IMR-90 (cell line): ENCODE measurements at regions not wholly inside any gene's neighbourhood (a gene's known extent, or its start where the extent isn't known, plus 50 kb on each side); places are given as distances from the start of the nearest gene placed in this dataset.

Experiments used
- ATAC-seq: fragments of 200-7000 bp; cut with Tn5 transposase; 2 replicates; pipeline ENCODE4 v1.9.1; 2020; ENCODE audit warnings: low read depth, mild to moderate bottlenecking, moderate library complexity
- BruUV-seq: library from RNA; stranded (reverse); fragments of 400-500 nt; replicated peaks from 2 replicates; lab custom pipeline; 2021; lab: Mats Ljungman, UMichigan
- CTCF ChIA-PET: fragments of 300-600 bp; formaldehyde crosslinking; extraction: SDS; loops from one replicate; lab custom pipeline; 2021; ENCODE audit warnings: antibody characterized with exemption; lab: Yijun Ruan, JAX
- POLR2A ChIA-PET: fragments of 300-600 bp; sonication (Branson Sonifier 250); formaldehyde crosslinking; loops from one replicate; lab custom pipeline; 2022; ENCODE audit warnings: antibody characterized with exemption; ENCODE audit not compliant: unreplicated experiment; lab: Charles Lee
- DNase-seq: peaks from one replicate; pipeline ENCODE4 v3.0.0; 2013
- H2AFZ ChIP-seq: replicated peaks from 2 replicates; pipeline ENCODE3; 2013; ENCODE audit warnings: low read length, mild to moderate bottlenecking; ENCODE audit not compliant: poor library complexity
- H2AK5ac ChIP-seq: 2 replicates; pipeline ENCODE4 v1.6.1; 2013; ENCODE audit warnings: low read depth, low read length, inconsistent platforms
- H2AK9ac ChIP-seq: replicated peaks from 2 replicates; pipeline ENCODE3; 2013; ENCODE audit warnings: mild to moderate bottlenecking, low read depth, low read length, moderate library complexity; ENCODE audit not compliant: poor library complexity
- H2BK120ac ChIP-seq: 2 replicates; pipeline ENCODE4 v1.6.1; 2013; ENCODE audit warnings: low read depth, low read length, inconsistent platforms
- H2BK15ac ChIP-seq: 3 replicates; pipeline ENCODE4 v1.6.1; 2013; ENCODE audit warnings: low read depth, low read length, inconsistent platforms
- H2BK20ac ChIP-seq: 2 replicates; pipeline ENCODE4 v1.6.1; 2013; ENCODE audit warnings: low read depth, mild to moderate bottlenecking, inconsistent platforms, low read length, moderate library complexity
- H2BK5ac ChIP-seq: 2 replicates; pipeline ENCODE4 v1.6.1; 2013; ENCODE audit warnings: mild to moderate bottlenecking, low read depth, low read length, inconsistent platforms; ENCODE audit not compliant: poor library complexity, severe bottlenecking
- H3K14ac ChIP-seq: replicated peaks from 2 replicates; pipeline ENCODE4 v1.6.1; 2013; ENCODE audit warnings: low read depth, low read length, inconsistent platforms
- H3K18ac ChIP-seq: 2 replicates; pipeline ENCODE4 v1.6.1; 2013; ENCODE audit warnings: low read depth, low read length, control low read depth
- H3K23ac ChIP-seq: 2 replicates; pipeline ENCODE4 v1.6.1; 2013; ENCODE audit warnings: low read depth, low read length, inconsistent platforms
- H3K27ac ChIP-seq: 2 replicates; pipeline ENCODE4 v1.5.1; 2013; ENCODE audit warnings: mild to moderate bottlenecking, control low read depth, low read length; ENCODE audit not compliant: insufficient read depth
- H3K27me3 ChIP-seq: 2 replicates; pipeline ENCODE4 v1.6.1; 2013; ENCODE audit warnings: low read length; ENCODE audit not compliant: control insufficient read depth, insufficient read depth
- H3K36me3 ChIP-seq: 2 replicates; pipeline ENCODE4 v1.6.1; 2013; ENCODE audit warnings: low read length, mixed read lengths; ENCODE audit not compliant: control insufficient read depth, insufficient read depth
- H3K4ac ChIP-seq: 2 replicates; pipeline ENCODE4 v1.6.1; 2013; ENCODE audit warnings: low read depth, low read length, inconsistent platforms
- H3K4me1 ChIP-seq: 2 replicates; pipeline ENCODE4 v1.6.1; 2013; ENCODE audit warnings: low read length, mixed read lengths; ENCODE audit not compliant: control insufficient read depth, insufficient read depth
- H3K4me2 ChIP-seq: 2 replicates; pipeline ENCODE4 v1.6.1; 2013; ENCODE audit warnings: low read depth, mild to moderate bottlenecking, control low read depth, low read length, moderate library complexity
- H3K4me3 ChIP-seq: 2 replicates; pipeline ENCODE4 v1.5.1; 2013; ENCODE audit warnings: low read depth, mild to moderate bottlenecking, control low read depth, low read length, moderate library complexity; ENCODE audit not compliant: insufficient read depth
- H3K56ac ChIP-seq: 2 replicates; pipeline ENCODE4 v1.6.1; 2013; ENCODE audit warnings: low read length, inconsistent platforms; ENCODE audit not compliant: insufficient read depth; ENCODE audit errors: extremely low read depth
- H3K79me1 ChIP-seq, 2 experiments: 2 replicates each; pipeline ENCODE4 v1.6.1; 2013; ENCODE audit warnings: low read length in 2 of 2, inconsistent platforms in 1 of 2, low read depth in 1 of 2
- H3K9ac ChIP-seq: 2 replicates; pipeline ENCODE4 v1.6.1; 2013; ENCODE audit warnings: low read depth, low read length, control low read depth
- H3K9me1 ChIP-seq: 2 replicates; pipeline ENCODE4 v1.6.1; 2013; ENCODE audit warnings: low read length, inconsistent platforms; ENCODE audit not compliant: insufficient read depth
- H3K9me3 ChIP-seq: 2 replicates; pipeline ENCODE4 v1.6.1; 2013; ENCODE audit warnings: low read length; ENCODE audit not compliant: control insufficient read depth, insufficient read depth
- H4K20me1 ChIP-seq: 2 replicates; pipeline ENCODE4 v1.6.1; 2013; ENCODE audit warnings: low read length, inconsistent platforms; ENCODE audit not compliant: insufficient read depth
- H4K5ac ChIP-seq: 2 replicates; pipeline ENCODE4 v1.6.1; 2013; ENCODE audit warnings: mild to moderate bottlenecking, low read depth, low read length, control low read depth
- H4K8ac ChIP-seq, 2 experiments: 2 replicates each; pipeline ENCODE4 v1.6.1; 2013; ENCODE audit warnings: low read depth in 2 of 2, low read length in 2 of 2, control low read depth in 1 of 2, inconsistent platforms in 1 of 2
- H4K91ac ChIP-seq: 2 replicates; pipeline ENCODE4 v1.6.1; 2013; ENCODE audit warnings: low read depth, low read length, inconsistent platforms; ENCODE audit not compliant: insufficient read depth
- BHLHE40 ChIP-seq: fragments of 150-350 bp; IDR thresholded peaks from 2 replicates; pipeline ENCODE4 v1.6.1; 2016; ENCODE audit warnings: mild to moderate bottlenecking, low read depth, low read length
- CEBPB ChIP-seq: IDR thresholded peaks from 2 replicates; pipeline ENCODE4 v1.6.1; 2012; ENCODE audit warnings: low read depth, low read length, improper control_type of control experiment
- CHD1 ChIP-seq: IDR thresholded peaks from 2 replicates; pipeline ENCODE4 v1.6.1; 2012; ENCODE audit warnings: low read depth, low read length, improper control_type of control experiment
- FOS ChIP-seq: fragments of 150-350 bp; IDR thresholded peaks from 2 replicates; pipeline ENCODE4 v1.6.1; 2016; ENCODE audit warnings: low read depth, low read length
- MAFK ChIP-seq: IDR thresholded peaks from 2 replicates; pipeline ENCODE4 v1.6.1; 2012; ENCODE audit warnings: low read depth, low read length, improper control_type of control experiment
- MAZ ChIP-seq: IDR thresholded peaks from 2 replicates; pipeline ENCODE4 v1.6.1; 2012; ENCODE audit warnings: low read depth, mild to moderate bottlenecking, low read length, improper control_type of control experiment, moderate library complexity, borderline replicate concordance
- MXI1 ChIP-seq: IDR thresholded peaks from 2 replicates; pipeline ENCODE4 v1.6.1; 2012; ENCODE audit warnings: low read depth, mild to moderate bottlenecking, low read length, moderate library complexity, borderline replicate concordance
- POLR2A ChIP-seq: IDR thresholded peaks from 2 replicates; pipeline ENCODE4 v1.6.1; 2012; ENCODE audit warnings: mild to moderate bottlenecking, low read depth, low read length
- RAD21 ChIP-seq: IDR thresholded peaks from 2 replicates; pipeline ENCODE4 v1.6.1; 2012; ENCODE audit warnings: low read length, improper control_type of control experiment
- RCOR1 ChIP-seq: IDR thresholded peaks from 2 replicates; pipeline ENCODE4 v1.6.1; 2012; ENCODE audit warnings: mild to moderate bottlenecking, low read length, improper control_type of control experiment; ENCODE audit not compliant: insufficient replicate concordance
- RFX5 ChIP-seq: IDR thresholded peaks from 2 replicates; pipeline ENCODE4 v1.8.0; 2012; ENCODE audit warnings: low read depth, mild to moderate bottlenecking, low read length, moderate library complexity
- SMC3 ChIP-seq: fragments of 150-350 bp; IDR thresholded peaks from 2 replicates; pipeline ENCODE4 v1.6.1; 2016; ENCODE audit warnings: low read depth, mild to moderate bottlenecking, antibody characterized with exemption, low read length, moderate library complexity
- WGBS, 2 experiments: methylation state at CpG; one replicate each; pipeline versions ENCODE4 v1.1.5 to v1.1.7; 2013; ENCODE audit warnings: missing lambda C conversion rate in 2 of 2; ENCODE audit not compliant: insufficient read length in 1 of 2; ENCODE audit errors: extremely low coverage in 2 of 2; 5-methylcytosine and 5-hydroxymethylcytosine counted together
- dilution Hi-C: fragments of 300-500 bp; cut with HindIII; formaldehyde crosslinking; loops from one replicate; pipeline ENCODE4 v1.14.3; 2018; ENCODE audit warnings: low sequenced_read_pairs; ENCODE audit not compliant: unreplicated experiment
- in situ Hi-C: fragments of 300-500 bp; cut with MboI; formaldehyde crosslinking; loops from 3 replicates; pipeline ENCODE4 v1.14.3; 2019; ENCODE audit warnings: low sequenced_read_pairs, inconsistent platforms, mixed read lengths
- intact Hi-C: fragments of 100-400 bp; cut with micrococcal nuclease; formaldehyde crosslinking; loops from 2 replicates; pipeline ENCODE4 v1.10.0; 2022
- TF ChIP-seq, protein P1 (sequence below): fragments of 150-350 bp; IDR thresholded peaks from 2 replicates; pipeline ENCODE4 v1.6.1; 2017; ENCODE audit warnings: mild to moderate bottlenecking, antibody characterized with exemption, low read length, low read depth
- TF ChIP-seq, protein P2 (sequence below): conservative IDR thresholded peaks from 2 replicates; pipeline ENCODE4 v1.5.1; 2012; ENCODE audit warnings: mild to moderate bottlenecking, low read depth, low read length, improper control_type of control experiment
- TF ChIP-seq, protein P3 (sequence below): fragments of 150-350 bp; IDR thresholded peaks from 2 replicates; pipeline ENCODE4 v1.6.1; 2016; ENCODE audit warnings: low read depth, mild to moderate bottlenecking, low read length, moderate library complexity, borderline replicate concordance

DNA sequence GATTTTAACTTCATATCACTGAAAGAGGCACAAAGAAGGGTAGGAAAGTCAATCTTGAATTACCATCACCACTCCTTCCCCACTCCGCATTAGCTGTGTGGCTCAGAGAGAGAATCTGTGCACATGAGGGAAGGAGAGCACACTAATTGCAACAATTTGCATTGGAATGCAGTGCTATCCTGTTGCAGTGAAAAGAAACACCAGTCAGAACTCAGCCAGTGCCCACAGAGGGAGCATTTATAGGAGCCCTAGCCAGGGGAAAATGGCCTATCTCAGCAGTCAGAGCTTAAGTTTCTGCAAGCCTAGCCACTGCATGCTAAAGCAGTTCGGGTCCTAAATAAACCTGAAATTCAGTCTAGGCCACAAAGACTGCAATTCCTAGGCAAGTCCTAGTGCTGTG is 159.4 kb upstream of the AR start:
- H2BK20ac ChIP-seq, result no peak overlapping the region
- H3K27me3 ChIP-seq, result no peaks in the 10 kb centered on the region
- H2BK5ac ChIP-seq, result no peak overlapping the region
- no peak overlapping the region for H3K23ac ChIP-seq
- intact Hi-C loops, result no loop called here
- in situ Hi-C loops, result loop anchor here (25.0 kb wide), 1 partner anchor 103 kb away; no protein-coding TSS in a partner anchor
- no peak overlapping the region for H4K5ac ChIP-seq
- H3K9me3 ChIP-seq, result peaks cover 4% of the 10 kb centered on the region; the same call in 1 of the 2 replicates
- no peak overlapping the region for H3K56ac ChIP-seq
- no peak overlapping the region for H3K4ac ChIP-seq
- no peak overlapping the region for H4K8ac ChIP-seq
- H4K91ac ChIP-seq, result no peak overlapping the region
- WGBS, 2 experiments, result no CpG with 5 or more reads among the region's 2 CpGs
- no TSS peak for BruUV-seq
- no peak overlapping the region for H3K18ac ChIP-seq
- POLR2A ChIA-PET, result no interaction called here
- H2AK5ac ChIP-seq, result no peak overlapping the region
- no peak overlapping the region for H3K9ac ChIP-seq
- H2BK15ac ChIP-seq, result no peak overlapping the region
- no peak overlapping the region for H3K27ac ChIP-seq
- no peaks in the 10 kb centered on the region for H4K20me1 ChIP-seq
- H2AK9ac ChIP-seq, result no peak overlapping the region
- H3K14ac ChIP-seq, result no peak overlapping the region
- no peak overlapping the region for H2BK120ac ChIP-seq
- dilution Hi-C loops, result no loop called here
- CTCF ChIA-PET, result no interaction called here
- no peak overlapping the region for H3K4me2 ChIP-seq
- no peaks in the 10 kb centered on the region for H3K9me1 ChIP-seq
- TF ChIP-seq CEBPB, result no peak
- TF ChIP-seq RCOR1, result no peak
- TF ChIP-seq FOS, result no peak
- no peak for TF ChIP-seq SMC3
- no peak for TF ChIP-seq MAFK
- TF ChIP-seq RFX5, result no peak
- no peak for TF ChIP-seq BHLHE40
- TF ChIP-seq MAZ, result no peak
- TF ChIP-seq, protein P1, sequence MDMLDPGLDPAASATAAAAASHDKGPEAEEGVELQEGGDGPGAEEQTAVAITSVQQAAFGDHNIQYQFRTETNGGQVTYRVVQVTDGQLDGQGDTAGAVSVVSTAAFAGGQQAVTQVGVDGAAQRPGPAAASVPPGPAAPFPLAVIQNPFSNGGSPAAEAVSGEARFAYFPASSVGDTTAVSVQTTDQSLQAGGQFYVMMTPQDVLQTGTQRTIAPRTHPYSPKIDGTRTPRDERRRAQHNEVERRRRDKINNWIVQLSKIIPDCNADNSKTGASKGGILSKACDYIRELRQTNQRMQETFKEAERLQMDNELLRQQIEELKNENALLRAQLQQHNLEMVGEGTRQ, result no peak
- TF ChIP-seq MXI1, result no peak
- TF ChIP-seq, protein P2, sequence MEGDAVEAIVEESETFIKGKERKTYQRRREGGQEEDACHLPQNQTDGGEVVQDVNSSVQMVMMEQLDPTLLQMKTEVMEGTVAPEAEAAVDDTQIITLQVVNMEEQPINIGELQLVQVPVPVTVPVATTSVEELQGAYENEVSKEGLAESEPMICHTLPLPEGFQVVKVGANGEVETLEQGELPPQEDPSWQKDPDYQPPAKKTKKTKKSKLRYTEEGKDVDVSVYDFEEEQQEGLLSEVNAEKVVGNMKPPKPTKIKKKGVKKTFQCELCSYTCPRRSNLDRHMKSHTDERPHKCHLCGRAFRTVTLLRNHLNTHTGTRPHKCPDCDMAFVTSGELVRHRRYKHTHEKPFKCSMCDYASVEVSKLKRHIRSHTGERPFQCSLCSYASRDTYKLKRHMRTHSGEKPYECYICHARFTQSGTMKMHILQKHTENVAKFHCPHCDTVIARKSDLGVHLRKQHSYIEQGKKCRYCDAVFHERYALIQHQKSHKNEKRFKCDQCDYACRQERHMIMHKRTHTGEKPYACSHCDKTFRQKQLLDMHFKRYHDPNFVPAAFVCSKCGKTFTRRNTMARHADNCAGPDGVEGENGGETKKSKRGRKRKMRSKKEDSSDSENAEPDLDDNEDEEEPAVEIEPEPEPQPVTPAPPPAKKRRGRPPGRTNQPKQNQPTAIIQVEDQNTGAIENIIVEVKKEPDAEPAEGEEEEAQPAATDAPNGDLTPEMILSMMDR, result no peak
- TF ChIP-seq, protein P3, sequence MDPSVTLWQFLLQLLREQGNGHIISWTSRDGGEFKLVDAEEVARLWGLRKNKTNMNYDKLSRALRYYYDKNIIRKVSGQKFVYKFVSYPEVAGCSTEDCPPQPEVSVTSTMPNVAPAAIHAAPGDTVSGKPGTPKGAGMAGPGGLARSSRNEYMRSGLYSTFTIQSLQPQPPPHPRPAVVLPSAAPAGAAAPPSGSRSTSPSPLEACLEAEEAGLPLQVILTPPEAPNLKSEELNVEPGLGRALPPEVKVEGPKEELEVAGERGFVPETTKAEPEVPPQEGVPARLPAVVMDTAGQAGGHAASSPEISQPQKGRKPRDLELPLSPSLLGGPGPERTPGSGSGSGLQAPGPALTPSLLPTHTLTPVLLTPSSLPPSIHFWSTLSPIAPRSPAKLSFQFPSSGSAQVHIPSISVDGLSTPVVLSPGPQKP, result no peak
- no peak for TF ChIP-seq POLR2A
- TF ChIP-seq CHD1, result no peak
- no peak for TF ChIP-seq RAD21
- DNase-seq, result no peak
- no peak for ATAC-seq
- H3K4me1 ChIP-seq, result no peaks in the 10 kb centered on the region
- no peaks in the 10 kb centered on the region for H3K36me3 ChIP-seq
- no peaks in the 10 kb centered on the region for H3K79me1 ChIP-seq
- no peak overlapping the region for H3K4me3 ChIP-seq
- H2AFZ ChIP-seq, result no peak overlapping the region
